ENCODE measurements at regions not wholly inside any gene's neighbourhood (a gene's known extent, or its start where the extent isn't known, plus 50 kb on each side); places are given as distances from the start of the nearest gene placed in this dataset.
A peak's percentile ranks its signal among the peaks of the same experiment; 100 is the strongest.

GRCh38 chr14:57069702-57070101 lies 199.0 kb downstream of the EXOC5 start:
- no peak for DNase-seq (ENCODE audit: low spot score in 2 of 2)
- H3K9me3 ChIP-seq, result no peaks in the 10 kb centered on the region
- WGBS, result 83% methylated on average over 5 of the region's 5 CpGs

GRCh38 chr14:57068511-57068910 lies 200.2 kb downstream of the EXOC5 start:
- H3K4me3 ChIP-seq, result no peak overlapping the region
- DNase-seq (ENCODE audit: low spot score in 2 of 2), result no peak
- TF ChIP-seq POLR2A (IDR thresholded peaks at IDR 0.05), result no peak
- TF ChIP-seq EP300 (IDR thresholded peaks at IDR 0.05), result no peak
- no peak for TF ChIP-seq POLR2AphosphoS5 (IDR thresholded peaks at IDR 0.05)
- no peak for TF ChIP-seq CTCF (IDR thresholded peaks at IDR 0.05)
- no peaks in the 10 kb centered on the region for H3K36me3 ChIP-seq
- H3K4me1 ChIP-seq, result no peaks in the 10 kb centered on the region
- WGBS, result 40% methylated on average over 8 of the region's 8 CpGs
- H3K27ac ChIP-seq, result no peak overlapping the region
- peaks cover 4% of the 10 kb centered on the region for H3K27me3 ChIP-seq
- H3K9me3 ChIP-seq, result no peaks in the 10 kb centered on the region

More at GRCh38 chr14:57069702-57070101, 199.0 kb downstream of the EXOC5 start:
- peaks cover 4% of the 10 kb centered on the region for H3K27me3 ChIP-seq
- TF ChIP-seq CTCF (IDR thresholded peaks at IDR 0.05) (no peak), EP300 (IDR thresholded peaks at IDR 0.05) (no peak), POLR2AphosphoS5 (IDR thresholded peaks at IDR 0.05) (no peak), POLR2A (IDR thresholded peaks at IDR 0.05) (no peak)
- no peaks in the 10 kb centered on the region for H3K4me1 ChIP-seq
- no peaks in the 10 kb centered on the region for H3K36me3 ChIP-seq
- no peak overlapping the region for H3K4me3 ChIP-seq
- no peak overlapping the region for H3K27ac ChIP-seq

GRCh38 chr14:57066887-57067513 lies 201.7 kb downstream of the EXOC5 start:
- Histone ChIP-seq H3K36me3 (no peaks in the 10 kb centered on the region), H3K27me3 (peaks cover 4% of the 10 kb centered on the region), H3K4me3 (no peak overlapping the region), H3K27ac (no peak overlapping the region), H3K9me3 (no peaks in the 10 kb centered on the region), H3K4me1 (no peaks in the 10 kb centered on the region)
- no peak for DNase-seq (ENCODE audit: low spot score in 2 of 2)
- 13% methylated on average over 12 of the region's 12 CpGs for WGBS
- TF ChIP-seq CTCF (IDR thresholded peaks at IDR 0.05) (peak in 1 of 2 donors; percentile 12), POLR2AphosphoS5 (IDR thresholded peaks at IDR 0.05) (no peak), EP300 (IDR thresholded peaks at IDR 0.05) (no peak), POLR2A (IDR thresholded peaks at IDR 0.05) (no peak)

GRCh38 chr14:57066463-57066862 lies 202.2 kb downstream of the EXOC5 start:
- Histone ChIP-seq H3K4me3 (no peak overlapping the region), H3K27ac (no peak overlapping the region), H3K9me3 (no peaks in the 10 kb centered on the region), H3K4me1 (no peaks in the 10 kb centered on the region), H3K27me3 (peaks cover 4% of the 10 kb centered on the region), H3K36me3 (no peaks in the 10 kb centered on the region)
- WGBS, result 58% methylated on average over 4 of the region's 4 CpGs
- no peak for TF ChIP-seq EP300 (IDR thresholded peaks at IDR 0.05)
- TF ChIP-seq POLR2AphosphoS5 (IDR thresholded peaks at IDR 0.05), result no peak
- no peak for TF ChIP-seq POLR2A (IDR thresholded peaks at IDR 0.05)
- no peak for TF ChIP-seq CTCF (IDR thresholded peaks at IDR 0.05)
- DNase-seq (ENCODE audit: low spot score in 2 of 2), result no peak

- no peaks in the 10 kb centered on the region for H3K9me3 ChIP-seq
- no peaks in the 10 kb centered on the region for H3K4me1 ChIP-seq
- 88% methylated on average over 5 of the region's 5 CpGs for WGBS
- H3K27ac ChIP-seq, result no peak overlapping the region
- TF ChIP-seq CTCF (IDR thresholded peaks at IDR 0.05) (no peak), POLR2A (IDR thresholded peaks at IDR 0.05) (no peak), POLR2AphosphoS5 (IDR thresholded peaks at IDR 0.05) (no peak), EP300 (IDR thresholded peaks at IDR 0.05) (no peak)
- H3K27me3 ChIP-seq, result no peaks in the 10 kb centered on the region
- no peak for DNase-seq (ENCODE audit: low spot score in 2 of 2)
- no peak overlapping the region for H3K4me3 ChIP-seq
- no peaks in the 10 kb centered on the region for H3K36me3 ChIP-seq
Measured at GRCh38 chr14:57061009-57061711, 207.5 kb downstream of the EXOC5 start.

Measured in suprapubic skin (tissue), 4 donors.